ENCODE measurements at regions not wholly inside any gene's neighbourhood (a gene's known extent, or its start where the extent isn't known, plus 50 kb on each side); places are given as distances from the start of the nearest gene placed in this dataset.
"Not testable (repeated sequence)": the region's sequence is repeated elsewhere in the genome, so short reads cannot be mapped to it uniquely, and the experiment has no call there.

GRCh38 chr10:33921970-33922605, 587.6 kb upstream of the NRP1 start:
- in situ Hi-C loops (cut with HindIII; ENCODE audit: low sequenced_read_pairs), result no loop called here
- no peak for TF ChIP-seq CTCF (IDR thresholded peaks at IDR 0.05; ENCODE audit: low read depth, low read length)

DNA sequence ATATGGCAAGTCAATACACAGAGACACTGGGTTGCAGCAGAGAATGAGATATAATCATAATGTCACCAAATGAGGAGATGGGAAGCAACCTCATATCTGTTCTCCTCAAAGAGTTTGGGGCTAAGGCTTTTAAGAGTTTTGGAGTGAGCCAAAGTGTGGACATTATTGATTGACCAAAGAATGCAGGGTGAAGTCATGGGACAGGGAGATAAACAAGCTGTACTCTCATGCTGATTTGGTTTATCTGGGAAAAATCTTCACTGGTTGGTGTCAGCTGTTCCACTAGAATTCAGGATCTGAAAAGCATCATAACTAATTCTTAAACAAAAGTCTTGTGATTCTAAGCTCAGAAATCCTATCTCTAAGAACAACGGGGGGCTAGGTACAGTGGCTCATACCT, 585.9 kb upstream of the NRP1 start:
- no peak for DNase-seq (ENCODE audit: low read depth, low spot score)
- TF ChIP-seq CTCF (IDR thresholded peaks at IDR 0.05; ENCODE audit: low read depth, low read length), result no peak
- no peak overlapping the region for H3K4me3 ChIP-seq (ENCODE audit: low read depth, low read length)
- in situ Hi-C loops (cut with HindIII; ENCODE audit: low sequenced_read_pairs), result no loop called here

More at GRCh38 chr10:33921970-33922605, 587.6 kb upstream of the NRP1 start:
- no peak for DNase-seq (ENCODE audit: low read depth, low spot score)
- no peak overlapping the region for H3K4me3 ChIP-seq (ENCODE audit: low read depth, low read length)

GRCh38 chr10:33919244-33919643, 584.8 kb upstream of the NRP1 start:
- in situ Hi-C loops (cut with HindIII; ENCODE audit: low sequenced_read_pairs), result no loop called here
- no peak overlapping the region for H3K4me3 ChIP-seq (ENCODE audit: low read depth, low read length)
- no peak for DNase-seq (ENCODE audit: low read depth, low spot score)
- no peak for TF ChIP-seq CTCF (IDR thresholded peaks at IDR 0.05; ENCODE audit: low read depth, low read length)

GRCh38 chr10:33917069-33917780, 582.8 kb upstream of the NRP1 start:
- TF ChIP-seq CTCF (IDR thresholded peaks at IDR 0.05; ENCODE audit: low read depth, low read length), result no peak
- no peak overlapping the region for H3K4me3 ChIP-seq (ENCODE audit: low read depth, low read length)
- in situ Hi-C loops (cut with HindIII; ENCODE audit: low sequenced_read_pairs), result no loop called here
- no peak for DNase-seq (ENCODE audit: low read depth, low spot score)

- no peak for TF ChIP-seq CTCF (IDR thresholded peaks at IDR 0.05; ENCODE audit: low read depth, low read length)
- no peak for DNase-seq (ENCODE audit: low read depth, low spot score)
- in situ Hi-C loops (cut with HindIII; ENCODE audit: low sequenced_read_pairs), result no loop called here
- H3K4me3 ChIP-seq (ENCODE audit: low read depth, low read length), result no peak overlapping the region
Measured at GRCh38 chr10:33914746-33915145, 580.3 kb upstream of the NRP1 start.

DNA sequence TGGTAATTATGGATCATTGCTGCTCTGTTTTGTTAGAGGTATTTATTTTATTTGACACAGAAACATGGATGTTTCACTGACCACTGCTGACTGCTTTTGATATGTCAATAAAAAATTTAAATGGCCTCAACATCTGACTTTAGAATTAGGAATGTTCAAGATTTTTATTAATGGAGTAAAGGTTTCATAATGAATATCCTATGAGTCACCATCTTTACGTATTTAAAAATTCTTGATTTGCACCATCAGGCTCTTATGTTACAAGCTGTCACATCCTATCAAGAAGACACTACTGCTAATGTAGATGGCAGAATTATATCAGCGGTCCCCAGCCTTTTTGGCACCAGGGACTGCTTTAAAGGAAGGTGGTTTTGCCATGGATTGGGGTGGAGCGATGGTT, 578.7 kb upstream of the NRP1 start:
- no peak for TF ChIP-seq CTCF (IDR thresholded peaks at IDR 0.05; ENCODE audit: low read depth, low read length)
- DNase-seq (ENCODE audit: low read depth, low spot score), result no peak
- H3K4me3 ChIP-seq (ENCODE audit: low read depth, low read length), result no peak overlapping the region
- in situ Hi-C loops (cut with HindIII; ENCODE audit: low sequenced_read_pairs), result no loop called here

GRCh38 chr10:33909476-33909875, 575.0 kb upstream of the NRP1 start:
- DNase-seq (ENCODE audit: low read depth, low spot score); in situ Hi-C loops (cut with HindIII; ENCODE audit: low sequenced_read_pairs); H3K4me3 ChIP-seq (ENCODE audit: low read depth, low read length): not testable (repeated sequence)

All from astrocyte of the spinal cord (primary cell).